Activated gamma-delta T cell treated with Interleukin-2 at 50 U/mL for 16 hours (primary cell): ENCODE measurements at regions not wholly inside any gene's neighbourhood (a gene's known extent, or its start where the extent isn't known, plus 50 kb on each side); places are given as distances from the start of the nearest gene placed in this dataset.

Source experiments
- DNase-seq: peaks from one replicate; pipeline ENCODE4 v3.0.0-alpha.2; 2020

DNA sequence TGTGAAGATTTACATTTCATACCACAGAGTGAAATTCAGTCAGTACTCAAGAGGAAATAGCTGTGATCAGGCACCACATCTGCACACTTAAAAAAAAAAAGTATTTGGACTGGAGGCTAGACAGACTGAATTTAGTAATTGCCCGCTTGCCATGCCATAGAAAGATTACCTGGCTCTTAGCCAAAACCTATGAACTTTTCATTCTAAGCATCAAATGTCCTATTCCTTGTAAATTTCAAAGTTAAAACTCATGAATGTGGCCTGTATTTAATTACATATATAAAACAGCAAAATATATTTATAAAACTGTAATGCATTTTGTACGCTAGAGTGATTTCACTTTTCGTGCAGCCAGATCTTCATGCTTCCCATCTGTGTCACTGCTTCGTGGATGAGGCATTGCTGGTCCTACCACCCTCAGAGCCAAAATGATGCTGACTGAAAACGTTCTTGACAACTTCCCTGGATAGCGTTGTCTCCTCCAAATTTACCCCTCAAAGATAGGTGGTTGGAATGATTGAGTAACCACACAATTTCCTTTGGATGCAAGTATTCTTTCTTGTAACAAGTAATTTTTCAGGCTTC is 447.9 kb upstream of the SGCD start:
- DNase-seq = no peak

DNA sequence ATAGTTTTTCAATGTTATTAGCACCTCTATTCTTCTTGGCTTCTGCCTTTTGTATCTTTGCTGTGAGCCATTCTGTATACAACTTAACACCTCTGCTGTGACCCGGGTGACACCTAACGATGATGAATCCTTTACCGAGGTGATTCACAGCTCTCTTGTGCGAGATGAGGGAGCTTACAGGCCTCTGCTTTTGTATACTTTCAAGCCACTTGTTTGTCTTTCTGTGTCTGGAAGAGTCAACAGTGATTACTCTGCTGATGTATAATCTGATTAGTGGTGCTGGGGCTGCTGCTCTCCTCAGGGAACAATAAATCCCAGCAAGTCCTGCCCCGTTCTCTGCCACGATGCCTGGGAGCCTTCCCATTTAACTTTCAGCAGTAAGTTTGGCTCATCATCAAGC is 442.9 kb upstream of the SGCD start:
- no peak for DNase-seq

DNA sequence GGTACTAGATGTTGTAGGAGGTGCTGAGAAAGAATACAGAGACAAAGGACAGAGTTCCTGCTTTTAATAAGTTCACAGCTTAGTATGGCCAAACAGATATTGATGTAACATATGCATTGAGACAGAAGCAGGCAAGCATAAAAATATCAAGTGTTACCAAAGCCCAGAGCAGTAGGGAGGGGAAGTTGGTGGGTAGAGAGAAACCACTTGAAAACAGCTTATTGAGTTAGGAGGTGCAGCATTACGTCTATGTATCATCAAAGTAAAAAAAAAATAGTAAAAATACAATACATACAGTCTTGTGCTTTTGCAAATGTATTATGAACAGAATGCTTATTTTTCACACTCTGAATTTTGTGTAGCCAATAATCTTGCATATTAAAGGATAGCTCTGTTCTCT is 441.8 kb upstream of the SGCD start:
- DNase-seq = no peak

DNA sequence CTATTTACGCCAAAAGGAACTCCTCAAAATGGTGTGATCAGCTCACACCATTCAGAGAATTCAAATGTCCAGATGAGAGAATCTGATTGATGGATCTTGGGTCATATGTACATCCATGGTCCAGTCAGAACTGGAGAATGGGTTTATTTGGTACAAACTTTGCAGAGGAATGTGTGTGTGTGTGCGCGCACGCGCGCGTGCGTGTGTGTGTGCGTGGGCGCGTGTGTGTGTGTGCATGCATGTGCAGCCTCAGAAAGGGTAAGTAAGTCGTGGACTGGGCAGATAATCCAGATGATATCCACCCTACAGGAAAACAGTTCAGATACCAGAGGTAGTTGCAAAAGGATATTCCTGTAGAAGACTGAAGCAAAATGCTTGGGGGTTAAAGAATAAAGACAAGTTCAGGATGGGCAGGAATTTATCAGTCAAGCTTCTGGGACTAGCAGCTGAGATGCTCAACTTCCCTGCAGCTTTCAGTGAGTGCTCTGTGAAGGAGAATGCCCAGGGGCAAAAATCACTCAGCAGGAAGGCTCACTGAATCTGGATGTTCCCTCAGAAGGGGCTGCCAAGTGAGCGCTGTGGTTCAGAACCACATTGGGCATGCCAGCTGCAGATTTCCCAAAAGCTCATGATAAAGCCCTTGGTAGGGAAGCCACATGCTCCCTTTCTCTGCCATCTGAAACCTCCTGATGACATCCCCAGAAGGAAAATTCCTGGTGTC is 440.5 kb upstream of the SGCD start:
- DNase-seq = no peak

DNA sequence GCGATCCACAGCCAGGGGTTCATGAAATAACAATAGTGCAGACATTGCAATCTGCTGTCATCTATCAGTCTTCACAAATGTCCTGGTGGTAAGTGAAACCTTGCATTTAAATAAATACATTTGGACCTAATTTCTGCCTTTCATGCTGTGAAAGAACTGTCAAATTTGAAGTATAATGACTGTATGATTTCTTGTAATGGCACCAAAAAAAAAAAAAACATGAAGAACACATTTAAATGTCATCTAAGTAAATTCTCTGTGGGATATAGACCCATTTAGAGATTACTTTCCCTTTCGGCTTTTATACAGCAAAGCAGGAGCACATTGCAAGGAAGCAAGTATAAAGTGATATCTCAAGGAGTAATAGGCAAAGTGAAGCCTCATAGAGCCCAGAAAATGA is 431.5 kb upstream of the SGCD start:
- no peak for DNase-seq

DNA sequence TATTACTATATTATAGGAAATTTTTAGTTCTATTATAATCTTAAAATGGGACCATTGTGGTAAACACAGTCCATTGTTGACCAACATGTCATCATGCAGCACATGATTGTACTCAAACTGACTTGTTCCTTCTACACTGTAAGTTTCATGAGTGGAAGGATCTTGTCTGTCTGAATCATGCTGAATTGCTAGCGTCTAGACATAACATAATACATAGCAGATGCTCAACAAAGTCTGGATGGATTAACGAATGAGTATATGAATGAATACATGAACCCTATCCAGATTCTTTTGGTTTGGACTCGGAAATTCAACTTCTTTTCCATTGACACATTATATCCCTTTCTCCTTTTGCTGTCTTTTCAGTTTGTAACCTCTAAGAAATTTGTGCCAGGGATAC is 429.2 kb upstream of the SGCD start:
- DNase-seq = no peak

DNA sequence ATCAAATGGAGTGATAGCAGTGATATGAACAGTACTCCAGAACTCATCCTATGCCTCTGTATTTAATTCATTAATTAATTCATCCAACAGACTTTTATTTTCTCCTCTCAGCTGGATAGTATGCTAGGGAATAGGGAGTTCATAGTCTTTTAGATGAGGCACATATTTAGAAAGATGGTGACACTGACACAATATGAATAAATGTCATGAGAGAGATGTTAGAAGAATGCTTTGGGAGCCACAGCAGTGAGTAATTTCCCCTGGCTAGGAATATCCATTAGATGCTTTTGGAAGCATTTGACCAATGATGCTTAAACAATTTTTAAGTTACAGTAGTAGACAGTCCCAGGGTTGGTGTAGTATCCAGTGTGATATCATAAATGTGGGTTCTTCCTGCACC is 428.7 kb upstream of the SGCD start:
- no peak for DNase-seq

DNA sequence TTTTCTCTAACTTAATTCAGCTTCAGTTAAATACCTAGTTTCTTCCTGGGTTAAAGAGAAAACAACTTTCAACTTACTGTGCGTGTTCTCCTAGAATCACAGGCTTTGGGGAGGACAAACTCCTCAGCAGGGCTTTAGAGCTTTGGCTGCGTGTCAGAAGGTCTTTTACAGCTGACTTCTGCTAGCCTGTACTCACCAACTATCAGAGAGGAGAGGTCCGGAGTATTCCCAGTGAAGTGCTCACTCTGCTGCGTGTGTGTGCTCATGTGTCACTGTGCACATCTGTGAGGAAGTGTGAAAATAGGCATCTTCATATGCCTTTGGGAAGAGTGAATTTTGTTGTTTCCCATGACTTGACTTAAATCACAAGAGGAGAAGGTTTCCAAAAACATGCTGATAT is 423.2 kb upstream of the SGCD start:
- DNase-seq = no peak

DNA sequence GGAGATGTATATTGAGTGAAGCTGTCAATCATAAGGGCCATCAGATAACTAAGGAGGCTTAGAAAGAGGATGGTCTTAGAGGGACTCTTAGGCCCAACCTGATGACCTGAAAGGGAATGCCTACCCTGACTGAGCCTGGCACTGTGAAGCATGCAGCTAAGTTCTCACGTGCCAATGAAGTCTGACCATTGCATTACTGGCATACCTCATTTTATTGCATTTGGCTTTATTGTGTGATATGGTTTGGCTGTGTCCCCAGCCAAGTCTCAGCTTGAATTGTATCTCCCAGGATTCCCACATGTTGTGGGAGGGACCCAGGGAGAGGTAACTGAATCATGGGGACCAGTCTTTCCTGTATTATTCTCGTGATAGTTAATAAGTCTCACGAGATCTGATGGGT is 421.6 kb upstream of the SGCD start:
- DNase-seq = no peak

DNA sequence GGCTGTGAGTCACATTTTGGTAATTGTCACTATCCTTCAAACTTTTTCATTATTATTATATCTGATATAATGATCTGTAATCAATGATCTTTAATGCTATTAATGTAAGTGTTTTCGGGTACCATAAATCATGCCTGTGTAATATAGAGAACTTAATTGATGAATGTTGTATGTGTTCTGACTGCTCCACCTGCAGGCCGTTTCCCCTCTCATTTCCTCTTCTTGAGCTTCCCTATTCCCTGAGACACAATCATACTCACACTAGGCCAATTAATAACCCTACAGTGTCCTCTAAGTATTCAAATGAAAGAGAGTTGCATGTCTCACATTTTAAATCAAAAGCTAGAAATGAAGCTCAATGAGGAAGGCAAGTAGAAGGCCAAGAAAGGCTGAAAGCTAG is 420.9 kb upstream of the SGCD start:
- DNase-seq = no peak

DNA sequence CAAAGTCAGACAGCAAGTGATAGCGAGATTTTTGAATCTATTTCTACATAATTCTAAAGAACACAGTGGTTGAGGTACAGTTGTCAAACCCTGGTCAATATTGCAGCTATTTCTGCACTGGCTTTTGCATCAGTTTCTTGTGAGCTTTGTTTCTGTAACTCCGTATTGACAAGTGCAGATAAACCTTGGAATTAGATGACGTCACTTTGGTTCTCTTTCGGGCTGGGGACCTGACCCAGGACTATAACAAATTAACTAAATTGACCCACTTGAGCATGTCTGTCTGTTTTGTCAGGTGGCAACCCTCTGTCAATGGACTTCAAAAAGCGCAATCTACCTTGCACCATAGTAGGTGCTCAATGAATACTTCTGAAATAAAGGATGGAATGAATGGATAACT is 418.4 kb upstream of the SGCD start:
- no peak for DNase-seq

DNA sequence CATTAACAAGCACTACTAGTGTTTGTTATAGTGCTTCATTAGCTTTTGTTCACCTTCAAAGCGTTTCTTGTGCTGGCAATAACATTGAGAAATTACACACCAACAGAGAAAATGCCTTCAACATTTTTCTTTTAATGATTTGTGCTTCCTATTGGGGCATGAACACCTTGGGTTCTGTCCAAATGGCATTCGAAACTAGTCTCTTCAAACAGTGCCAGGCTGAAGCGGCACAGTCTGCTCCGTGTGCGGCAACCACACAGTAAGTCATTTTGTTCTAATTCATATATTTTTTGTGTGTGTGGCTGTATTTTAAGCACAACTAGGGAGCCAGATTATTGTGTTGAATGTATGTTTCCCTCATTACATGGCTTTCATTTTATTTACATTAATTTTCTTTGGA is 414.7 kb upstream of the SGCD start:
- no peak for DNase-seq

DNA sequence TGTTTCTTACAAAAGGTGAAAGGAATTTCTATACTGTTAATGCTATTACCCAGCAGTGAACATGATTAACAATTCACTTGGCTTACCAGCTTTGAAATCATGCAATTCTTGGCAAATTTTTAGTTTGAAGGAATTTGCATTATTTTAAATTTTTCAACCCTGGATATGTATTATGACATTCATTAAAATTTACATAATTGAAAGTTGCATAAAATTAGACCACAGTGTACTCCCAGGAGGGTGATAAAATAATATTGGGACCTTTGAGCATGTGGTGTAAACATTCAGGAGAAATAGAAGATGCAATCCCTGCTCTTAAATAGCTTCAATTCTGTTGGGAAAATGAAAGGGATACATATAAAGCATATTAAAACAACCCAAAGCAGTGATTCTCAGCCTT is 412.2 kb upstream of the SGCD start:
- DNase-seq = no peak

DNA sequence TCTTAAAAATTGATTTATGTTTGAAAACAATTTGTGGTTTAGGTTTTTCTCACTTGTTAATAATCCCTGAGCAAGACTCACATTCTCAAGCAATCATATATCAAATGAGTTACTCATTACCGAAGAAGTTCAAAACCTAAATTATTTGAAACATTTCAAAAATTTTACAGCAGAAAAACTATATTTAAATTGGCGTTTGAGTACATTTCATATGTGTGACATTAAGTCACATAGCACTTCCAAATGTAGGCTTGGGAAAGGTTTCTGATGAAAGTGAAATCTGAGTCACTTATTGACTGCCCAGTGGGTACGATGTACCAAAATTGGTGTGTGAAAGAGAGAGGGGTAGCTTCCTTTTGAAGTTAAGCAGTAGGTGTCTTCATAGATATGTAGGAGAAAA is 411.4 kb upstream of the SGCD start:
- no peak for DNase-seq

DNA sequence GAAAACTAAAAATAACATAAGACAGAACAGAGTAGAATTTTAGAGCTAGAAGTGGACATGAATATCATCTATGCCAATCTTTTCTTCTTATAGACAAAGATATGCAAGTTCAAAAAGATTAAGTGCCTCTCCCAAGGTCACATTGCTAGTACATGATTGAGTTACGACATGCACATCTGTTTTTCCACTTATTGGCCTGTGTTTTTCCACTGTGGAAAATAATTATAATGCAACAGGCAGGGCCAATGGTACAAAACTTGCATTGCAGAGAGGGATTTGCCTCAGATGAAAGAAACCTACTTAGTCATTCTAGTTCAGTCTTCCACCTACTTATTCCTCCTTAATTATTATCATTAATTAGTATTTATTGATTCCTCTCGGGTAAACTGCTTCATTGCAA is 407.8 kb upstream of the SGCD start:
- no peak for DNase-seq

DNA sequence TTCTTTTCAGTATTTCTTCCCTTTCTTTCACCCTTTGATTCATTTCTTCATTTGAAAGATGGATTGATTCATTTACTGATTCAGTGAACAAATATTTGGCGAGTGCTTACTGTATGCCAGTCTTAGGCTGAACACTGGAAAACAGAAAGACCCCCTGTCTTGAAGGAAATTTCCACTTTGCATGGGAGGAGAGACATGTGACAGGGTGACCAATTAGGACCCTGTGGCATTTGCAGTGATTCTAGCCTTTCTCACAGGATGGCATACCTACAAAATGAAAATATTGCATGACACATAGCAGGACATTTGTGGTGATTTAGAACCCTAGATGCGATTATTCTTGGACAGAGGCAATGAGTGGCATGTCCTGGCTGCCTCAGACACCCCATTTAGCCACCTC is 407.2 kb upstream of the SGCD start:
- no peak for DNase-seq

DNA sequence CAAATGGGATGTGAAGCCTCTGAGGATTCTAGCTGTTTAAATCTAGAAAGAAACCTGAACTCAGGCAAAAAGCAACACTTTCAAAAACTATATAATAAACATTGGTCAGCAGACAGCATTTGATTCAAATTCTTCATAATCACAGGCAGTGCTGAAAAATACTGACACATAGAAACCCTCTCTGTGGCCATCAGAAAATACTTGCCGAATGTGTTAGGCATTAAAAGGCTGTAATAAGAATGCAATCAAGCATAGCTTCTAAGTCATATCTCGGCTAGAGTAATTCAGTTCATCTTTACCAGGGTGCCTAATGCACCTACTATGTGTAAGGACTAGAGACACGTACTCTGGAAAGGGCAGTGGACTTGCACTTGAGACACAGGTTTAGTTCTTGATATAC is 405.3 kb upstream of the SGCD start:
- no peak for DNase-seq

DNA sequence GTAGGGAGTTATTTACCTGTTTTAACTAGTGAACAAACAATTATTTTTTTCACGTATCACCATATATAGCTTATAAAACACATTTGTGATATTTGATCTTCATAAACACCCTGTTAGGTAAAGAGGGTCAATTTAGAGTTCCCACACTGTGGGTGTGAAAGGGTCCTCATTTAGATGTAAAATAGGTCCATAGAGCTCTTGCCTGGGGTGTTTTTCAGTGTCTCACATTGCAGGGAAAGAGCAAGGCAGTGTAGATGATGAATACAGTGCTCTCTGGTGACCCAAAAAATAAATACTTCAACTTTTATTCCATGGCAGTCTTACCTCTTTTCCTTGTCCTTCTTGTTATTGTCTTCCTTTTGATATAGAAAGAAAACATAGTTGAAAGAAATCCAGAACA is 403.2 kb upstream of the SGCD start:
- DNase-seq = no peak

DNA sequence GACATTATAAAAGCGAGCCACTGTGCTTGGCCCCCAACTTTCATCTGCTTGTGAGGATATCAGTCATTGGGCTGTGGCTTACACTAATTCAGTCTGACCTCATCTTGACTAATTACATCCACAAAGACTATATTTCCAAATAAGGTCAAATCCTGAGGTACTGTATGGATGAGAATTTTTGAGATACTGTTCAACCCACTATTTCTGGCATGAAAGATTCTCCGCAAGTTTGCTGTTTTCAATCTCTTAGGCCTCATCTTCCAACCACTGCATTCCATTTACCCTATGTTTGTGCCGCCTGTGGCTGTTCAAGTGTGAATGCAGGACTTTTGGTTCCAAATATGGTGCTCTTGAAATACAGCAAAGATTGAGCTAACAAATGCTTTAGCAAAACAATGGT is 400.9 kb upstream of the SGCD start:
- DNase-seq = no peak

DNA sequence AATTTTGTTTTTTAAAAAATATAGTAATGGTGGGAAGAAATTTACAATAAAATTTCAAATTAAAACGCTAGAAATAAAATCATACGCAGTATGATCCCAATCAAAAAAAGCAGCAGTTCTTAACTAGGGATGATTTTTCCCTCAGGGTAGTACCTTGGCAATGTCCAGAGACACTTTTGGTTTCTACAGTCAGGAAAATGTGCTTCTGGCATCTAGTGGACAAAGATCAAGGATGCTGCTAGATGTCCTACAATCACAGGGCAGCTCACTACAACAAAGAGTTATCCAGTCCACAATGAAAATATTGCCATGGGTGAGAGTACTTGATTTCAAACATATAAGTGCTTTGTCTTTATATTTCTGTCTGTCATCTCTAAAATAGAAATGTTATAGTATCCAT is 400.2 kb upstream of the SGCD start:
- no peak for DNase-seq

DNA sequence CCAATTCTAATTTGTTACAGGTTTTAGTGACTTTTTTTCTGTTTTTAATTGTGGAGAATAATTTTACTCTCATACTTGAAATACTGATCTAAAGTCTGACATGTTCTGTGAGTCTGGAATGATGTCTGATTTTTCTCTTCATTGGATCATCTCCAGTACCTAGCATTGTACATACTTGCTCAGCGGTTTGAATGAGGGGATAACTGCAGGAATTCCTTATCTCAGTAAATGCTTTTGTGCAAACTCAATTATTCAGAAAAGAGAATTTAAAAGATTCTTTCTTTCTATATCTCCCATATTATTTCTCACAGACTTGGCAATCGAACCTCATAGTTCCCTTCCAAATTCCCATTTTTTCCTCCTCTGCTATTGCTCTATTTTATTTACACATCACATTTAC is 397.9 kb upstream of the SGCD start:
- DNase-seq = no peak

DNA sequence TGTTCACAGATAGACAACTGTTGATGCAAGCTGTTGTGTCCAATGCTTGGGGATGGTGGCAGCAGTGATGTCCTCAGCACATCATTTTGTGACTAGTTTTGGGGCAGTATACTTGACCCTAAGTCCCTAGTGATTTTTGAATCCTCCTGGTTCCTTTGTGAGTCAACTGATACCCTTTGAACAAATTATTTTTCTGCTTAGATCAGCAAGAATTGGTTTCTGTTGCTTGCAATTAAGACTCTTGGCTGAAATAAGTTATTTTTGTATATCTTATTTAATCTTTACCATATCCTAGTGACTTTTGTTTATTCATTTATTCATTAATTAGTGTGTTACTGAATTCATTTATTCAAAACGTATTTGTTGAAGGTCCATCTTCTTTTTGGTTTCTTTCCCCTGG is 392.0 kb upstream of the SGCD start:
- DNase-seq = no peak

DNA sequence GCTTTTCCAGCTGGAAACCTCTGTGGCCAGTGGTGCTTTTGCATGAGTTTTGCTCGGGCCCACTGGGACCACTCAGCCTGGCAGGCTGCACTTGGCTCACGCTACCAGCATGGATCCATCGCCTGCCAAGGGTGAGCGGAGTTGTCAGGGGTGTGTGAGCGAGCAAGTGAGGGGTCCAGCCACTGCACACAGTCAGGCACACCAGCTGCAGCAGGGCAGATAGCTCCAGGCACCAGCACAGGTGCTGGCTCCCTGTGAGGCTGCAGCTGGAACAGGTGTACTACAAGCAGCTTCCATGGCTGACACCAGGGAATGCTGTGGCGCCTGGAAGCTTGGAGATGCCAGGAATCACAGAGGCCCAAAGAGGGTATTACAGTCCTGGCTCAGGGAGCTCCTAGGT is 391.2 kb upstream of the SGCD start:
- no peak for DNase-seq

DNA sequence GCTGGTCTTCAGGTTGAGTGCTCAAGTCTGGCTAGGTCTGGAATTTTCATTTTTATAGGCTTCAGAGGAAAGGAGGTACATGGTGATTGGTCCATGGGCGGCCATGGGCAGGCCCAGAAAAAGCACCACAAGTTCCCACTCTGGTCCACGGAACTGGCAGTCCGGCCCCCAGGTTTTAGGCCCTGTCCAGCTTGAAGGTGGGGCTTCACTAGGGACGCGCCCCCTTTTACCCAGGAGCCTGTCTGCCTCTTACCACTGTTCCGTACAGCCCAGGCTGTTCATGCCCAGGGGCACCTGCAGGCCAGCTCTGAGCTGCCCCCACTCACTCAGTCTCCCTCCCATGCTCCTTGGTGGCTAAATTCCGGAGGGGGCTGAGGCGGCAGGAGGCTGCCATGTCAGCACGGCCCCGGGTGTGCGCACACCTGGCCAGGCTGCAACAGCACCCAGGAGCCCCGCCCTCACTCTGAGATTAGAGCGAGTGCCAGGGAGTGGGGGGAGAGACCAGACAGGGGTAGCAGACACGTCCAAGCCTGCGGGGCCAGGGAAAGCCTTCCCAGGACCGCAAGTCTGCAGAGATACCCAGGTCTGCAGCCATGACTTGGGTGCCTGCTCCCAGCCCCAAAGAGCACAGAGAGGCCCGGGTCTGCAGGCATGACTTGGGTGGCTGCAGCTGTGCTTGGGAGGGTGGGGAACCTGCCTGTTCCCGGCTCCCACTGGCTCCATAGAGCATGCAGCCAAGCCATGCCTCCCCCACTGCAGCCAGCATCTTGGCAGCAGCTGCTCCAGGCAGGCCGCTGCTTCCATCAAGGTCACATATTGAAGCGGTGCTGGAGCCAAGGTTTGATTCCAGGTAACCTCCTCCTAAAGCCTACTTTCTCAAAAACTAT is 390.2 kb upstream of the SGCD start:
- DNase-seq = no peak
